ENCODE measurements at regions not wholly inside any gene's neighbourhood (a gene's known extent, or its start where the extent isn't known, plus 50 kb on each side); places are given as distances from the start of the nearest gene placed in this dataset.
A peak's percentile ranks its signal among the peaks of the same experiment; 100 is the strongest.

GRCh38 chr6:84421031-84421430, 193.6 kb upstream of the CEP162 start:
- DNase-seq (ENCODE audit: low read depth in 2 of 2) = no peak
- H3K4me3 ChIP-seq (replicated peaks in 1 of 2; ENCODE audit: low read depth in 2 of 2, low read length in 2 of 2) = no peak overlapping the region
- TF ChIP-seq CTCF (IDR thresholded peaks at IDR 0.05; ENCODE audit: low read depth, low read length) = no peak

GRCh38 chr6:84417260-84417659, 189.8 kb upstream of the CEP162 start:
- TF ChIP-seq CTCF (IDR thresholded peaks at IDR 0.05; ENCODE audit: low read depth, low read length) = no peak
- H3K4me3 ChIP-seq (replicated peaks in 1 of 2; ENCODE audit: low read depth in 2 of 2, low read length in 2 of 2) = no peak overlapping the region
- peak; percentile 13 to 88 for DNase-seq (ENCODE audit: low read depth in 2 of 2)

GRCh38 chr6:84416043-84416657, 188.7 kb upstream of the CEP162 start:
- H3K4me3 ChIP-seq (replicated peaks in 1 of 2; ENCODE audit: low read depth in 2 of 2, low read length in 2 of 2) = no peak overlapping the region
- peak in 1 of 2 donors; percentile 27 for DNase-seq (ENCODE audit: low read depth in 2 of 2)

GRCh38 chr6:84415517-84415916, 188.1 kb upstream of the CEP162 start:
- no peak overlapping the region for H3K4me3 ChIP-seq (replicated peaks in 1 of 2; ENCODE audit: low read depth in 2 of 2, low read length in 2 of 2)
- TF ChIP-seq CTCF (IDR thresholded peaks at IDR 0.05; ENCODE audit: low read depth, low read length) = no peak
- no peak for DNase-seq (ENCODE audit: low read depth in 2 of 2)

More at GRCh38 chr6:84416043-84416657, 188.7 kb upstream of the CEP162 start:
- no peak for TF ChIP-seq CTCF (IDR thresholded peaks at IDR 0.05; ENCODE audit: low read depth, low read length)

- no peak for DNase-seq (ENCODE audit: low read depth in 2 of 2)
- no peak for TF ChIP-seq CTCF (IDR thresholded peaks at IDR 0.05; ENCODE audit: low read depth, low read length)
Measured at GRCh38 chr6:84415068-84415467, 187.6 kb upstream of the CEP162 start.

GRCh38 chr6:84414531-84414930, 187.1 kb upstream of the CEP162 start:
- H3K4me3 ChIP-seq (replicated peaks in 1 of 2; ENCODE audit: low read depth in 2 of 2, low read length in 2 of 2) = no peak overlapping the region
- DNase-seq (ENCODE audit: low read depth in 2 of 2) = no peak
- no peak for TF ChIP-seq CTCF (IDR thresholded peaks at IDR 0.05; ENCODE audit: low read depth, low read length)

More at GRCh38 chr6:84415068-84415467, 187.6 kb upstream of the CEP162 start:
- no peak overlapping the region for H3K4me3 ChIP-seq (replicated peaks in 1 of 2; ENCODE audit: low read depth in 2 of 2, low read length in 2 of 2)
